ENCODE measurements at regions not wholly inside any gene's neighbourhood (a gene's known extent, or its start where the extent isn't known, plus 50 kb on each side); places are given as distances from the start of the nearest gene placed in this dataset.
"Not testable (repeated sequence)": the region's sequence is repeated elsewhere in the genome, so short reads cannot be mapped to it uniquely, and the experiment has no call there.

DNA sequence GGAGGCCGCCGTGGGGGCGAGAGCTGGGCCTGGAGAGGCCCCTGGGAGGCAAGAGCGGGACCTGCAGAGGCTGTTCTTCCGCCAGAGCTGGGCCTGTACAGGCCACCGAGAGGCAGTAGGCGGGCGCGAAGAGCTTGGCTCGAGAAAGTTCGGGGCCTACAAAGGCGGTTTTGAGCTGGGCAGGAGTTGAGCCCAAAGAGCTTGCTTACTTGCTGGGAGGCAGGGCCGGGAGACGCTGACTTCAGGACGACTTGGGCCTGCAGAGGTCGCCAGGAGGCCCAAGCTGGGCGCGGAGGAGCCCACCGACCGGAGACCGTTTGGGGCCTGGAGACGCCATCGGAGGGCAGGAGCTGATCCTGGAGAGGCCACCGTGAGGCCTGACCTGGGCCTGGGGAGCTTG is 257.1 kb upstream of the NUPR2 start:
- not testable (repeated sequence) for H4K8ac ChIP-seq (replicated peaks; ENCODE audit: insufficient read length, low read depth, low read length); H3K14ac ChIP-seq (ENCODE audit: insufficient read depth, low read length); H3T11ph ChIP-seq (ENCODE audit: low read length); H3K4me1 ChIP-seq (ENCODE audit: insufficient read depth, low read length); H3K79me2 ChIP-seq (ENCODE audit: insufficient read depth, low read length); H3K4me1 Mint-ChIP-seq; H3K56ac ChIP-seq (ENCODE audit: insufficient read length, low read depth, low read length); H3K9ac ChIP-seq (ENCODE audit: extremely low read depth, insufficient read length, low read length); H2BK20ac ChIP-seq (ENCODE audit: low read depth, low read length, poor library complexity, severe bottlenecking); H2AK5ac ChIP-seq (ENCODE audit: insufficient read length, low read length); H3K79me1 ChIP-seq (ENCODE audit: insufficient read depth, low read depth, low read length, poor library complexity, severe bottlenecking); H3K36me3 Mint-ChIP-seq (ENCODE audit: insufficient read depth in 1 of 3, low read depth in 3 of 3); H4K5ac ChIP-seq (ENCODE audit: insufficient read length, low read depth, low read length); H3K27ac Mint-ChIP-seq; H4K20me1 ChIP-seq (ENCODE audit: control insufficient read depth, insufficient read depth, insufficient read length); H3K4me2 ChIP-seq (ENCODE audit: insufficient read depth, insufficient read length, low read length); H2BK5ac ChIP-seq (ENCODE audit: insufficient read length, low read length); H3K9me3 ChIP-seq (ENCODE audit: control insufficient read depth, low read depth, low read length); H3K27me3 ChIP-seq (ENCODE audit: insufficient read depth, low read length); H3K18ac ChIP-seq (ENCODE audit: insufficient read length, low read depth, low read length); H4K91ac ChIP-seq (ENCODE audit: insufficient read length, low read depth, low read length); H2BK15ac ChIP-seq (ENCODE audit: low read depth, low read length); H3K23ac ChIP-seq (ENCODE audit: insufficient read length, low read depth, low read length); H2BK120ac ChIP-seq (ENCODE audit: low read depth, low read length, poor library complexity, severe bottlenecking); H3K23me2 ChIP-seq (ENCODE audit: insufficient read length, low read depth, low read length, poor library complexity, severe bottlenecking); H2AFZ ChIP-seq (ENCODE audit: low read length); H3K27ac ChIP-seq (ENCODE audit: insufficient read length, low read depth, low read length); H2BK12ac ChIP-seq (ENCODE audit: insufficient read length, low read depth, low read length); H3K4ac ChIP-seq (ENCODE audit: low read depth, low read length); H3K27me3 Mint-ChIP-seq (ENCODE audit: low read depth)
- peaks cover 24 to 27% of the 10 kb centered on the region in 2 experiments for H3K9me3 Mint-ChIP-seq
- whole genome bisulfite sequencing (ENCODE audit: extremely low coverage, insufficient read length, low lambda C conversion rate) = no CpG with 5 or more reads among the region's 24 CpGs
- DNase-seq = peak; percentile 65
- peak overlapping the region in 1 of 2 experiments; percentile 40; a peak in 2 of 5 replicates for H3K4me3 Mint-ChIP-seq

DNA sequence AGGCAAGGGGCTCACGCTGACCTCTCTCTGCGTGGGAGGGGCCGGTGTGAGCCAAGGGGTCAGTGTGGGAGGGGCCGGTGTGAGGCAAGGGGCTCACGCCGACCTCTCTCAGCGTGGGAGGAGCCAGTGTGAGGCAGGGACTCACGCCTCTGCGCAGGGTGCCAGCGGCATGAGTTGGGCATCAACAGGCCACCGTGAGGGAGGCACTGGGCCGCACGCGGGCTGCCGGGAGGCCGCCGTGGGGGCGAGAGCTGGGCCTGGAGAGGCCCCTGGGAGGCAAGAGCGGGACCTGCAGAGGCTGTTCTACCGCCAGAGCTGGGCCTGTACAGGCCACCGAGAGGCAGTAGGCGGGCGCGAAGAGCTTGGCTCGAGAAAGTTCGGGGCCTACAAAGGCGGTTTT is 255.6 kb upstream of the NUPR2 start:
- H3K27me3 Mint-ChIP-seq (ENCODE audit: low read depth); H3K79me2 ChIP-seq (ENCODE audit: insufficient read depth, low read length); H4K8ac ChIP-seq (replicated peaks; ENCODE audit: insufficient read length, low read depth, low read length); H3K9me3 ChIP-seq (ENCODE audit: control insufficient read depth, low read depth, low read length); H3K27me3 ChIP-seq (ENCODE audit: insufficient read depth, low read length); H4K5ac ChIP-seq (ENCODE audit: insufficient read length, low read depth, low read length); H3K79me1 ChIP-seq (ENCODE audit: insufficient read depth, low read depth, low read length, poor library complexity, severe bottlenecking); H4K91ac ChIP-seq (ENCODE audit: insufficient read length, low read depth, low read length); H2BK12ac ChIP-seq (ENCODE audit: insufficient read length, low read depth, low read length); H2BK15ac ChIP-seq (ENCODE audit: low read depth, low read length); H3K23ac ChIP-seq (ENCODE audit: insufficient read length, low read depth, low read length); H3K4me3 Mint-ChIP-seq; H4K20me1 ChIP-seq (ENCODE audit: control insufficient read depth, insufficient read depth, insufficient read length); H3K36me3 Mint-ChIP-seq (ENCODE audit: insufficient read depth in 1 of 3, low read depth in 3 of 3); H2BK20ac ChIP-seq (ENCODE audit: low read depth, low read length, poor library complexity, severe bottlenecking); H3K4ac ChIP-seq (ENCODE audit: low read depth, low read length); H3K56ac ChIP-seq (ENCODE audit: insufficient read length, low read depth, low read length); H2BK120ac ChIP-seq (ENCODE audit: low read depth, low read length, poor library complexity, severe bottlenecking); H3K9ac ChIP-seq (ENCODE audit: extremely low read depth, insufficient read length, low read length); H3K23me2 ChIP-seq (ENCODE audit: insufficient read length, low read depth, low read length, poor library complexity, severe bottlenecking); H3K18ac ChIP-seq (ENCODE audit: insufficient read length, low read depth, low read length); H3K4me2 ChIP-seq (ENCODE audit: insufficient read depth, insufficient read length, low read length); H2BK5ac ChIP-seq (ENCODE audit: insufficient read length, low read length); H3K27ac Mint-ChIP-seq; H3K4me1 ChIP-seq (ENCODE audit: insufficient read depth, low read length); H3K14ac ChIP-seq (ENCODE audit: insufficient read depth, low read length); H2AFZ ChIP-seq (ENCODE audit: low read length); DNase-seq; H2AK5ac ChIP-seq (ENCODE audit: insufficient read length, low read length); H3K4me1 Mint-ChIP-seq; H3K27ac ChIP-seq (ENCODE audit: insufficient read length, low read depth, low read length); H3T11ph ChIP-seq (ENCODE audit: low read length): not testable (repeated sequence)
- peaks cover 31 to 37% of the 10 kb centered on the region in 2 experiments for H3K9me3 Mint-ChIP-seq
- no CpG with 5 or more reads among the region's 27 CpGs for WGBS (ENCODE audit: extremely low coverage, insufficient read length, low lambda C conversion rate)

Data from H9 (cell line).